K562 (cell line): ENCODE measurements at regions not wholly inside any gene's neighbourhood (a gene's known extent, or its start where the extent isn't known, plus 50 kb on each side); places are given as distances from the start of the nearest gene placed in this dataset.

Experiments
- ATAC-seq: fragments of 200-7000 bp; cut with Tn5 transposase; 3 replicates; pipeline ENCODE4 v1.9.1; 2020; ENCODE audit warnings: moderate library complexity
- BruUV-seq: library from RNA; stranded (reverse); fragments of 400-500 nt; replicated peaks from 2 replicates; lab custom pipeline; 2021; lab: Mats Ljungman, UMichigan
- CTCF ChIA-PET: fragments of 300-600 bp; formaldehyde crosslinking; extraction: SDS; loops from one replicate; lab custom pipeline; 2021; ENCODE audit warnings: low intra/inter-chr PET ratio; lab: Yijun Ruan, JAX
- POLR2A ChIA-PET: fragments of 300-600, 350-650 bp; sonication (Branson Sonifier 250); formaldehyde crosslinking; extraction: SDS; loops from one replicate; lab custom pipeline; 2021; ENCODE audit warnings: antibody characterized with exemption, inconsistent platforms; lab: Yijun Ruan, JAX
- DNase-seq, 4 experiments: peaks; one replicate each; pipeline versions ENCODE4 v3.0.0 to v3.0.0-alpha.2; 2011 to 2018; ENCODE audit warnings: low spot score in 3 of 4, mixed read lengths in 3 of 4; ENCODE audit errors: extremely low read depth in 1 of 4
- FAIRE-seq: peaks from 2 replicates; lab custom pipeline; 2011; peaks lifted over from hg19 to GRCh38; lab: Jason Lieb, UNC
- H2AFZ ChIP-seq: 2 replicates; pipeline ENCODE4 v1.6.0; 2011; ENCODE audit warnings: low read depth, low read length, control low read depth, inconsistent platforms
- H3K27ac ChIP-seq: fragments of 200-600 bp; 3 replicates; pipeline ENCODE4 v1.8.0; 2011; ENCODE audit warnings: low read depth, mild to moderate bottlenecking, control low read depth, inconsistent platforms, low read length, moderate library complexity, mixed read lengths; ENCODE audit errors: extremely low read depth
- H3K27me3 ChIP-seq, 2 experiments: fragments of 300-600 bp in 1 of 2; 2 replicates in 1 of 2; 3 replicates in 1 of 2; pipeline versions ENCODE4 v1.6.0 to v1.8.0; 2011; ENCODE audit warnings: inconsistent platforms in 2 of 2, low read length in 2 of 2, mild to moderate bottlenecking in 1 of 2, mixed read lengths in 1 of 2, moderate library complexity in 1 of 2; ENCODE audit not compliant: control insufficient read depth in 2 of 2, insufficient read depth in 2 of 2
- H3K36me3 ChIP-seq: fragments of 300-600 bp; 3 replicates; pipeline ENCODE4 v1.8.0; 2011; ENCODE audit warnings: mild to moderate bottlenecking, low read length, inconsistent platforms; ENCODE audit not compliant: control insufficient read depth, insufficient read depth
- H3K4me1 ChIP-seq, 2 experiments: fragments of 200-600 bp in 1 of 2; replicated peaks in 1 of 2; 2 replicates in 1 of 2; 3 replicates in 1 of 2; pipeline versions ENCODE4 v1.5.1 to v1.8.0; 2011; ENCODE audit warnings: inconsistent platforms in 2 of 2, low read length in 2 of 2, mild to moderate bottlenecking in 1 of 2, mixed read lengths in 1 of 2, moderate library complexity in 1 of 2; ENCODE audit not compliant: control insufficient read depth in 2 of 2, insufficient read depth in 2 of 2
- H3K4me2 ChIP-seq: 2 replicates; pipeline ENCODE4 v1.6.1; 2011; ENCODE audit warnings: low read length, control low read depth, inconsistent platforms, mixed read lengths; ENCODE audit not compliant: insufficient read depth
- H3K4me3 ChIP-seq: fragments of 200-600 bp; sonication (generic), shearing (Covaris generic); 2 replicates; pipeline ENCODE4 v1.5.1; 2016; ENCODE audit warnings: control low read depth, inconsistent platforms
- H3K79me2 ChIP-seq: fragments of 200-600 bp; 3 replicates; pipeline ENCODE4 v1.8.0; 2011; ENCODE audit warnings: low read length, inconsistent platforms; ENCODE audit not compliant: control insufficient read depth, insufficient read depth
- H3K9ac ChIP-seq, 2 experiments: 2 replicates each; pipeline versions ENCODE4 v1.6.0 to v1.6.1; 2011; ENCODE audit warnings: low read depth in 2 of 2, low read length in 2 of 2, control low read depth in 1 of 2, inconsistent platforms in 1 of 2, mild to moderate bottlenecking in 1 of 2, mixed read lengths in 1 of 2; ENCODE audit not compliant: insufficient read depth in 1 of 2
- H3K9me1 ChIP-seq: one replicate; pipeline ENCODE4 v1.6.0; 2011; ENCODE audit warnings: inconsistent platforms, mild to moderate bottlenecking, low read length, moderate library complexity; ENCODE audit not compliant: control insufficient read depth, insufficient read depth
- H3K9me3 ChIP-seq: replicated peaks from 2 replicates; pipeline ENCODE4 v1.5.1; 2011; ENCODE audit warnings: low read depth, low read length, inconsistent platforms; ENCODE audit not compliant: control insufficient read depth, insufficient read depth
- H4K20me1 ChIP-seq: replicated peaks from 2 replicates; pipeline ENCODE4 v1.6.1; 2011; ENCODE audit warnings: low read length, inconsistent platforms, mixed read lengths; ENCODE audit not compliant: control insufficient read depth, insufficient read depth
- CREB1 ChIP-seq, 2 experiments: sonication (generic) in 1 of 2; formaldehyde crosslinking in 1 of 2; IDR thresholded peaks; 2 replicates each; pipeline versions ENCODE4 v1.6.1 to v1.8.0; 2012 to 2022; ENCODE audit warnings: inconsistent platforms in 1 of 2, mild to moderate bottlenecking in 1 of 2, missing genetic modification reagents in 1 of 2, moderate library complexity in 1 of 2
- EHMT2 ChIP-seq: fragments of 450-650 bp; IDR thresholded peaks from 2 replicates; pipeline ENCODE4 v1.6.1; 2018; ENCODE audit warnings: antibody characterized with exemption
- EP400 ChIP-seq: fragments of 450-650 bp; IDR thresholded peaks from 2 replicates; pipeline ENCODE4 v1.6.1; 2017; ENCODE audit warnings: antibody characterized with exemption, mild to moderate bottlenecking, moderate library complexity
- KLF1 ChIP-seq: fragments of 450-650 bp; IDR thresholded peaks from 2 replicates; pipeline ENCODE4 v1.6.1; 2016; ENCODE audit warnings: missing genetic modification characterization, missing compliant biosample characterization
- MAFF ChIP-seq: IDR thresholded peaks from 2 replicates; pipeline ENCODE4 v1.6.1; 2012; ENCODE audit warnings: low read length, improper control_type of control experiment
- SMARCC2 ChIP-seq: fragments of 450-650 bp; IDR thresholded peaks from 2 replicates; pipeline ENCODE4 v1.6.1; 2017; ENCODE audit warnings: antibody characterized with exemption, moderate library complexity, mild to moderate bottlenecking, low read depth
- TAF15 ChIP-seq: fragments of 200-400 bp; formaldehyde crosslinking; IDR thresholded peaks from 2 replicates; pipeline ENCODE4 v1.6.1; 2017; ENCODE audit warnings: mild to moderate bottlenecking, low read depth, low read length, moderate library complexity
- TEAD2 ChIP-seq: fragments of 450-650 bp; IDR thresholded peaks from 2 replicates; pipeline ENCODE4 v1.6.1; 2016; ENCODE audit warnings: missing genetic modification characterization, control low read depth, missing compliant biosample characterization
- U2AF2 ChIP-seq: fragments of 200-400 bp; formaldehyde crosslinking; optimal IDR thresholded peaks from 2 replicates; pipeline ENCODE3; 2017; ENCODE audit warnings: low read depth, mild to moderate bottlenecking, low read length
- ZNF239 ChIP-seq: fragments of 250-450 bp; sonication (Bioruptor Pico); IDR thresholded peaks from 2 replicates; pipeline ENCODE4 v1.4.0; 2020; ENCODE audit warnings: mild to moderate bottlenecking
- ZNF551 ChIP-seq: fragments of 250-450 bp; sonication (Bioruptor Pico); IDR thresholded peaks from 2 replicates; pipeline ENCODE4 v1.5.0; 2021; ENCODE audit warnings: mild to moderate bottlenecking, moderate library complexity
- ZNF584 ChIP-seq: fragments of 200-800 bp; sonication (Bioruptor generic); IDR thresholded peaks from 2 replicates; pipeline ENCODE4 v1.6.1; 2016; ENCODE audit warnings: low read depth, mild to moderate bottlenecking, missing genetic modification characterization, missing compliant biosample characterization
- WGBS: fragments of 100-300 bp; shearing (Covaris generic); methylation state at CpG from one replicate; pipeline ENCODE4 v1.1.6; 2016; ENCODE audit warnings: low coverage, mixed read lengths; ENCODE audit not compliant: insufficient coverage; ENCODE audit errors: missing lambda C conversion rate; 5-methylcytosine and 5-hydroxymethylcytosine counted together
- in situ Hi-C: fragments of 300-500 bp; cut with MboI; formaldehyde crosslinking; loops from 4 replicates; pipeline ENCODE4 v1.15.0; 2018; ENCODE audit warnings: inconsistent platforms, mixed read lengths
- intact Hi-C: fragments of 100-400 bp; cut with micrococcal nuclease; formaldehyde crosslinking; loops from 2 replicates; pipeline ENCODE4 v1.14.2; 2022
- TF ChIP-seq, protein P1 (sequence below): fragments of 450-650 bp; IDR thresholded peaks from 2 replicates; pipeline ENCODE4 v1.6.1; 2016
- TF ChIP-seq, protein P2 (sequence below), 2 experiments: fragments of 450-650 bp; conservative IDR thresholded peaks; 2 replicates each; pipeline ENCODE4 v1.6.1; 2017; ENCODE audit warnings: mild to moderate bottlenecking in 2 of 2, moderate library complexity in 2 of 2
- TF ChIP-seq, protein P3 (sequence below): IDR thresholded peaks from 2 replicates; pipeline ENCODE4 v1.6.1; 2011; ENCODE audit warnings: borderline replicate concordance, low read depth, mild to moderate bottlenecking, moderate library complexity, low read length; ENCODE audit not compliant: insufficient read depth, poor library complexity, severe bottlenecking

DNA sequence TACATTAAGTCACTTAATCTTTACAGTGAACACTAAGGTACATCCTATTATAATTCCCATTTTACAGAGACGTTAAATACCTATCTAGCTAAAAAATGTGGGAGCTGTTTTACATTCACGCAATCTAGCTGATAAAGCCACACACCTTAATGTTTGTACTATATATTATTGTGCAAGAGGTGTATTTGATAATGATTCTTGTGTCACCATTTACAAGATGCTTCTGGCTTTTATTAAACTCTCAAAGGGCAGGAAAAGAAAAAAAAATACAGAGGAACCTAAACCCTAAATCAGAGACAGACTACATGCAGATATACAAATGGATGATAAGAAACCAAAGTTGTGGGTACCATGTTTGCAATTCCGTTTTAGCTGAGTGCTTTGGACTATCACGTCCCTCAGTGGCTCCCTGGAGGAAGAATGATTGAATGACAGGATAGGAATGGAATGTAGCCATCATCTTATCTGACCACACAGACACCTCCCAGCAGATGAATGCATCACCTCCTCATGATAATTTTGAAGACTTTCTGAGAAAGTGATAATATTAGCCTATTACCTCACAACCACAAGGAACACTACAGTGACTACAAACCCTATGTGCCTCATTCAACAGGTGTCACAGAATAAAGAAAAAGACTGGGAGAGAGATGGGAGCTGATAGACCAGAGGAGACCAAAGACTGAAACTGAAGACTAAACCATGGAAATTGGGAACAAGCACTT is 230.5 kb upstream of the SERP2 start:
- Histone ChIP-seq H3K27me3 (no peaks in the 10 kb centered on the region; a peak in 1 of 5 replicates), H3K9me3 (no peaks in the 10 kb centered on the region), H3K79me2 (no peaks in the 10 kb centered on the region), H3K9me1 (no peaks in the 10 kb centered on the region), H3K4me1 (peaks cover 9 to 11% of the 10 kb centered on the region in 2 experiments; a peak in 3 of 5 replicates), H4K20me1 (no peaks in the 10 kb centered on the region), H3K27ac (no peak overlapping the region), H3K9ac (no peak overlapping the region), H3K4me3 (no peak overlapping the region), H3K36me3 (no peaks in the 10 kb centered on the region), H3K4me2 (no peak overlapping the region), H2AFZ (no peak overlapping the region)
- BruUV-seq, result no TSS peak
- ChIA-PET POLR2A (interaction anchor here (0.6 to 1.5 kb wide), 3 partner anchors 12 to 232 kb away, joined by 3 to 6 read pairs (median 3); no protein-coding TSS in a partner anchor), CTCF (no interaction called here)
- DNase-seq (peak; percentile 32 to 79 (median 49)), ATAC-seq (peak; percentile 7; the same call in 1 of the 3 replicates), FAIRE-seq (peak; percentile 83)
- intact Hi-C loops, result no loop called here
- 0% methylated on average over 4 of the region's 4 CpGs for WGBS
- in situ Hi-C loops, result no loop called here
- TF ChIP-seq TAF15 (no peak), TEAD2 (0 out of 2 replicates have a peak, but pooled peaks have one; percentile 53), ZNF551 (CRISPR knock-in tag) (no peak), EHMT2 (0 out of 2 replicates have a peak, but pooled peaks have one; percentile 25), EP400 (0 out of 2 replicates have a peak, but pooled peaks have one; percentile 25), U2AF2 (no peak), KLF1 (tag) (no peak), ZNF239 (CRISPR knock-in tag) (no peak), ZNF584 (CRISPR knock-in tag) (no peak; the same call in 1 of the 2 replicates), SMARCC2 (peak; percentile 53; the same call in 1 of the 2 replicates), MAFF (no peak), CREB1 (IDR thresholded peaks at IDR 0.05) (peak; percentile 23; the same call in 1 of the 2 replicates), CREB1 (CRISPR knock-in tag; IDR thresholded peaks at IDR 0.05) (no peak)
- TF ChIP-seq, protein P1, sequence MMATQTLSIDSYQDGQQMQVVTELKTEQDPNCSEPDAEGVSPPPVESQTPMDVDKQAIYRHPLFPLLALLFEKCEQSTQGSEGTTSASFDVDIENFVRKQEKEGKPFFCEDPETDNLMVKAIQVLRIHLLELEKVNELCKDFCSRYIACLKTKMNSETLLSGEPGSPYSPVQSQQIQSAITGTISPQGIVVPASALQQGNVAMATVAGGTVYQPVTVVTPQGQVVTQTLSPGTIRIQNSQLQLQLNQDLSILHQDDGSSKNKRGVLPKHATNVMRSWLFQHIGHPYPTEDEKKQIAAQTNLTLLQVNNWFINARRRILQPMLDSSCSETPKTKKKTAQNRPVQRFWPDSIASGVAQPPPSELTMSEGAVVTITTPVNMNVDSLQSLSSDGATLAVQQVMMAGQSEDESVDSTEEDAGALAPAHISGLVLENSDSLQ, result peak; percentile 85
- TF ChIP-seq, protein P2, sequence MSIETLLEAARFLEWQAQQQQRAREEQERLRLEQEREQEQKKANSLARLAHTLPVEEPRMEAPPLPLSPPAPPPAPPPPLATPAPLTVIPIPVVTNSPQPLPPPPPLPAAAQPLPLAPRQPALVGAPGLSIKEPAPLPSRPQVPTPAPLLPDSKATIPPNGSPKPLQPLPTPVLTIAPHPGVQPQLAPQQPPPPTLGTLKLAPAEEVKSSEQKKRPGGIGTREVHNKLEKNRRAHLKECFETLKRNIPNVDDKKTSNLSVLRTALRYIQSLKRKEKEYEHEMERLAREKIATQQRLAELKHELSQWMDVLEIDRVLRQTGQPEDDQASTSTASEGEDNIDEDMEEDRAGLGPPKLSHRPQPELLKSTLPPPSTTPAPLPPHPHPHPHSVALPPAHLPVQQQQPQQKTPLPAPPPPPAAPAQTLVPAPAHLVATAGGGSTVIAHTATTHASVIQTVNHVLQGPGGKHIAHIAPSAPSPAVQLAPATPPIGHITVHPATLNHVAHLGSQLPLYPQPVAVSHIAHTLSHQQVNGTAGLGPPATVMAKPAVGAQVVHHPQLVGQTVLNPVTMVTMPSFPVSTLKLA (conservative IDR thresholded peaks at IDR 0.05), result 0 out of 4 replicates have a peak, but pooled peaks of 1 of the 2 experiments have one; percentile 26
- TF ChIP-seq, protein P3, sequence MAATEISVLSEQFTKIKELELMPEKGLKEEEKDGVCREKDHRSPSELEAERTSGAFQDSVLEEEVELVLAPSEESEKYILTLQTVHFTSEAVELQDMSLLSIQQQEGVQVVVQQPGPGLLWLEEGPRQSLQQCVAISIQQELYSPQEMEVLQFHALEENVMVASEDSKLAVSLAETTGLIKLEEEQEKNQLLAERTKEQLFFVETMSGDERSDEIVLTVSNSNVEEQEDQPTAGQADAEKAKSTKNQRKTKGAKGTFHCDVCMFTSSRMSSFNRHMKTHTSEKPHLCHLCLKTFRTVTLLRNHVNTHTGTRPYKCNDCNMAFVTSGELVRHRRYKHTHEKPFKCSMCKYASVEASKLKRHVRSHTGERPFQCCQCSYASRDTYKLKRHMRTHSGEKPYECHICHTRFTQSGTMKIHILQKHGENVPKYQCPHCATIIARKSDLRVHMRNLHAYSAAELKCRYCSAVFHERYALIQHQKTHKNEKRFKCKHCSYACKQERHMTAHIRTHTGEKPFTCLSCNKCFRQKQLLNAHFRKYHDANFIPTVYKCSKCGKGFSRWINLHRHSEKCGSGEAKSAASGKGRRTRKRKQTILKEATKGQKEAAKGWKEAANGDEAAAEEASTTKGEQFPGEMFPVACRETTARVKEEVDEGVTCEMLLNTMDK, result no peak
